ENCODE measurements at regions not wholly inside any gene's neighbourhood (a gene's known extent, or its start where the extent isn't known, plus 50 kb on each side); places are given as distances from the start of the nearest gene placed in this dataset.

DNA sequence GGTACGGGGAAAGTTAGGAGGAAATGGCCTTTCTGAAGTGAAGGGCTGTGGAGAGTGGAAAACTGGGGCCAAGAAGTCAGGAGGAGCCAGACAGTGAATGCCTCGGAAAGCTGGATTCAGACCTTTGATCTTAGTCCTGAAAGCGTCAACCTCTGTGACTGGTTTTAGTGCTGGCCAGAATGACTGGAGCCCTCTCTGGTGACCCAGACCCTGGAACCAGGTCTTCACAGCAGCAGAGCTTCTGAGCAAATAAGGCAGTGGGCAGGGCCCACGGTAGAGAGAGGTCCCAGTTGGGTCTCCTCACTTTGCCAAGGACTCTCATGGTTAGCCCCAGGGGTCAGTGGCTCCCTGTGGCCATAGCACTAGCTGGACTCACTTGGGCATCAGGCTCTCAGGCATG lies 157.7 kb upstream of the EEPD1 start:
- Histone ChIP-seq H3K79me2 (ENCODE audit: insufficient read depth, low read length) (no peaks in the 10 kb centered on the region), H2BK20ac (ENCODE audit: low read depth, low read length, poor library complexity, severe bottlenecking) (no peak overlapping the region), H2BK12ac (ENCODE audit: insufficient read length, low read depth, low read length) (no peak overlapping the region), H3K27ac (ENCODE audit: insufficient read length, low read depth, low read length) (no peak overlapping the region), H2BK15ac (ENCODE audit: low read depth, low read length) (no peak overlapping the region), H2BK5ac (ENCODE audit: insufficient read length, low read length) (no peak overlapping the region), H3K23me2 (ENCODE audit: insufficient read length, low read depth, low read length, poor library complexity, severe bottlenecking) (no peaks in the 10 kb centered on the region), H3K18ac (ENCODE audit: insufficient read length, low read depth, low read length) (no peak overlapping the region), H3K23ac (ENCODE audit: insufficient read length, low read depth, low read length) (no peak overlapping the region), H2AFZ (ENCODE audit: low read length) (no peak overlapping the region), H4K91ac (ENCODE audit: insufficient read length, low read depth, low read length) (no peak overlapping the region), H3K27me3 (ENCODE audit: insufficient read depth, low read length) (no peaks in the 10 kb centered on the region), H3K9me3 (ENCODE audit: control insufficient read depth, low read depth, low read length) (no peaks in the 10 kb centered on the region), H4K5ac (ENCODE audit: insufficient read length, low read depth, low read length) (no peak overlapping the region), H3K4me1 (ENCODE audit: insufficient read depth, low read length) (no peaks in the 10 kb centered on the region), H3K14ac (ENCODE audit: insufficient read depth, low read length) (no peak overlapping the region), H4K20me1 (ENCODE audit: control insufficient read depth, insufficient read depth, insufficient read length) (no peaks in the 10 kb centered on the region), H3K9ac (ENCODE audit: extremely low read depth, insufficient read length, low read length) (no peak overlapping the region), H2BK120ac (ENCODE audit: low read depth, low read length, poor library complexity, severe bottlenecking) (no peak overlapping the region), H3K4me2 (ENCODE audit: insufficient read depth, insufficient read length, low read length) (no peak overlapping the region), H3T11ph (ENCODE audit: low read length) (no peak overlapping the region), H2AK5ac (ENCODE audit: insufficient read length, low read length) (no peak overlapping the region), H3K56ac (ENCODE audit: insufficient read length, low read depth, low read length) (no peak overlapping the region), H3K4ac (ENCODE audit: low read depth, low read length) (no peak overlapping the region), H4K8ac (replicated peaks; ENCODE audit: insufficient read length, low read depth, low read length) (no peak overlapping the region), H3K79me1 (ENCODE audit: insufficient read depth, low read depth, low read length, poor library complexity, severe bottlenecking) (no peaks in the 10 kb centered on the region)
- WGBS (ENCODE audit: extremely low coverage, insufficient read length, low lambda C conversion rate): 100% methylated on average over 1 of the region's 4 CpGs
- no peak for DNase-seq
- TF ChIP-seq CTCF (conservative IDR thresholded peaks at IDR 0.05): no peak
- Mint-ChIP-seq H3K27me3 (ENCODE audit: low read depth) (no peaks in the 10 kb centered on the region), H3K4me3 (no peak overlapping the region), H3K36me3 (ENCODE audit: insufficient read depth in 1 of 3, low read depth in 3 of 3) (no peaks in the 10 kb centered on the region), H3K9me3 (no peaks in the 10 kb centered on the region), H3K4me1 (peaks cover 3% of the 10 kb centered on the region in 2 experiments; a peak in 3 of 4 replicates), H3K27ac (no peak overlapping the region; a peak in 1 of 7 replicates)
